ENCODE measurements at regions not wholly inside any gene's neighbourhood (a gene's known extent, or its start where the extent isn't known, plus 50 kb on each side); places are given as distances from the start of the nearest gene placed in this dataset.

DNA sequence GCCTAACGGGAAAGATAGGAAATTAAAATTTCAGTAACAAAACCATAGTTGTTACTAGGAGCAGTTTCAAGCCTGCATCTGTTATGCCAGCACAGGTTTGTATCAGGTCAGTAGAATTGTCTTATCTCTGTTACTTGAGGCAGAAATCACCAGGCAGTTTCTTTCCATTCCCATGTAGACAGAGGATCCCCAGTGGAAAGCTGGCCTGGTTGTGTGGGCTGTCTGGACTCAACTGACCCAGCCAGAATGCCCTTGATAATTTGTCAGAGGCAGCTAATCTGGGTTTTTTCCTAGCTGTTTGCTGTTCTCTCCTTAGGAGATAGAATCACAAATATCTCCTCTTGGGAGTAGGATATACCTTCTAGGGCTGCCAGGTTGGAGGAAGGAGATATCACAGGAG is 1044.7 kb downstream of the IGSF11 start:
- H3K27ac ChIP-seq: no peak overlapping the region
- no peaks in the 10 kb centered on the region for H3K36me3 ChIP-seq (replicated peaks in 1 of 2)
- H3K4me3 ChIP-seq: no peak overlapping the region
- DNase-seq: peak in 5 of 7 donors; percentile 24 to 63 (median 28)
- H3K4me1 ChIP-seq (replicated peaks in 1 of 2): peaks cover 0 to 21% of the 10 kb centered on the region in 2 donors
- H3K27me3 ChIP-seq: no peaks in the 10 kb centered on the region
- no peaks in the 10 kb centered on the region for H3K9me3 ChIP-seq (replicated peaks in 1 of 3)
- WGBS, 4 donors: 65 to 88% (median 78%) methylated on average over 1 of the region's 1 CpG
- intact Hi-C loops (cut with DNase I): loop anchor here in 1 of 2 donors (10.0 kb wide), 1 partner anchor 1215 kb away; no protein-coding TSS in a partner anchor
- TF ChIP-seq, protein P1, sequence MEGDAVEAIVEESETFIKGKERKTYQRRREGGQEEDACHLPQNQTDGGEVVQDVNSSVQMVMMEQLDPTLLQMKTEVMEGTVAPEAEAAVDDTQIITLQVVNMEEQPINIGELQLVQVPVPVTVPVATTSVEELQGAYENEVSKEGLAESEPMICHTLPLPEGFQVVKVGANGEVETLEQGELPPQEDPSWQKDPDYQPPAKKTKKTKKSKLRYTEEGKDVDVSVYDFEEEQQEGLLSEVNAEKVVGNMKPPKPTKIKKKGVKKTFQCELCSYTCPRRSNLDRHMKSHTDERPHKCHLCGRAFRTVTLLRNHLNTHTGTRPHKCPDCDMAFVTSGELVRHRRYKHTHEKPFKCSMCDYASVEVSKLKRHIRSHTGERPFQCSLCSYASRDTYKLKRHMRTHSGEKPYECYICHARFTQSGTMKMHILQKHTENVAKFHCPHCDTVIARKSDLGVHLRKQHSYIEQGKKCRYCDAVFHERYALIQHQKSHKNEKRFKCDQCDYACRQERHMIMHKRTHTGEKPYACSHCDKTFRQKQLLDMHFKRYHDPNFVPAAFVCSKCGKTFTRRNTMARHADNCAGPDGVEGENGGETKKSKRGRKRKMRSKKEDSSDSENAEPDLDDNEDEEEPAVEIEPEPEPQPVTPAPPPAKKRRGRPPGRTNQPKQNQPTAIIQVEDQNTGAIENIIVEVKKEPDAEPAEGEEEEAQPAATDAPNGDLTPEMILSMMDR (IDR thresholded peaks at IDR 0.05): no peak
- no peak for TF ChIP-seq POLR2A (IDR thresholded peaks at IDR 0.05)

GRCh38 chr3:117990627-117991026 is 1044.0 kb downstream of the IGSF11 start:
- 82 to 96% (median 92%) methylated on average over 1 of the region's 1 CpG for WGBS, 4 donors
- no peak overlapping the region for H3K27ac ChIP-seq
- H3K27me3 ChIP-seq: no peaks in the 10 kb centered on the region
- TF ChIP-seq, protein P1 (IDR thresholded peaks at IDR 0.05): no peak
- TF ChIP-seq POLR2A (IDR thresholded peaks at IDR 0.05): no peak
- H3K4me3 ChIP-seq: no peak overlapping the region
- intact Hi-C loops (cut with DNase I): loop anchor here in 1 of 2 donors (10.0 kb wide), 1 partner anchor 1216 kb away; no protein-coding TSS in a partner anchor
- H3K36me3 ChIP-seq (replicated peaks in 1 of 2): no peaks in the 10 kb centered on the region
- H3K9me3 ChIP-seq (replicated peaks in 1 of 3): no peaks in the 10 kb centered on the region
- no peak for DNase-seq
- H3K4me1 ChIP-seq (replicated peaks in 1 of 2): peaks cover 0 to 27% of the 10 kb centered on the region in 2 donors

GRCh38 chr3:117995842-117996437 is 1038.7 kb downstream of the IGSF11 start:
- no peak overlapping the region for H3K27ac ChIP-seq
- intact Hi-C loops (cut with DNase I): loop anchor here in 1 of 2 donors (10.0 kb wide), 1 partner anchor 1221 kb away; no protein-coding TSS in a partner anchor
- no peaks in the 10 kb centered on the region for H3K36me3 ChIP-seq (replicated peaks in 1 of 2)
- H3K4me1 ChIP-seq (replicated peaks in 1 of 2): peaks cover 0 to 19% of the 10 kb centered on the region in 2 donors
- no peak for DNase-seq
- no peaks in the 10 kb centered on the region for H3K9me3 ChIP-seq (replicated peaks in 1 of 3)
- H3K4me3 ChIP-seq: peak overlapping the region in 1 of 4 donors; percentile 76
- 8 to 15% (median 10%) methylated on average over 9 of the region's 9 CpGs for WGBS, 4 donors
- TF ChIP-seq, protein P1 (IDR thresholded peaks at IDR 0.05): no peak
- no peak for TF ChIP-seq POLR2A (IDR thresholded peaks at IDR 0.05)
- no peaks in the 10 kb centered on the region for H3K27me3 ChIP-seq

DNA sequence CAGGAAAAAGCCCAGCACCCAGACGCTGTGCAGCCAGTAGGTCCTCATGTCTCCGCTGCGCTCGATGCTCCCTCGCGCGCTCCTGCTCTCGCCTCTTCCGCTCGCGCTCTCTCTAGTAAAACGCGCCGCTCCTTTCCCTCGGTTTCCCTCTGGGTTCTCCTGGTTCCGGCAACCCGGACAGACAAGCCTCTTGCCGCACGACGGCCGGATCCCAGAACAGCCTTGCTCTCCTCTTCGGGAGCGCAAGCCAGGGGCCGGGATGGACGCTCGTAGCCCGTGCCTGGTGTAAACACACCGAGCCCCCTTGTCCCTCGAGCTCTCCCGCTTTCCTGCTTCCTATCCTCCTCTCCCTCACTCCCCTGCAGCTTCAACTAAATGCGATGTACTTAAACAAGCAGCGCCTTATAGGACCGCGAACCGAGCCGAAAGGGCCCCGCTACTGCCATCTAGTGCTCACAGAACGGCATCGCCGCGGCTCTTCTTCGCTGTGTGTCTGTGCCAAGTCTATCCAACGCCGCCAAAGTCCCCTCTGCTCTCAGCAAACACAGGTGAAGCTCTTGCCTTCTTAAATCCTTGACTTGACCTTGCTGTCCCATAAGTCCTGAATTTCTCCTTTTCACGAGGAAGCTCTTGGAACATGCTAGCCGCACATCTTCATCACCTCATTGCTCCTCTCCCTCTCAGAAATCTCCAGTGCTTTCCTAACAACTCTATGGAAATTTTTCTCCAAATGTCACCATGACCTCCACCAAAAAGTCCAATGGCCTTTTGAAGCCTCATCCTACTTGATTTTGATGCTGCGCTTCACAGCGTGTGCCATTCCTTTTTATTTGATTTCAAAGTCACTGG is 1037.2 kb downstream of the IGSF11 start:
- no peaks in the 10 kb centered on the region for H3K36me3 ChIP-seq (replicated peaks in 1 of 2)
- 2 to 5% (median 3%) methylated on average over 18 to 48 of the region's 48 CpGs for WGBS, 4 donors
- no peaks in the 10 kb centered on the region for H3K27me3 ChIP-seq
- H3K4me3 ChIP-seq: peak overlapping the region; percentile 13 to 76 (median 46)
- DNase-seq: peak; percentile 76 to 95 (median 84)
- peaks cover 0 to 18% of the 10 kb centered on the region in 2 donors for H3K4me1 ChIP-seq (replicated peaks in 1 of 2)
- H3K9me3 ChIP-seq (replicated peaks in 1 of 3): no peaks in the 10 kb centered on the region
- peak overlapping the region in 2 of 5 donors; percentile 59 to 68 for H3K27ac ChIP-seq
- intact Hi-C loops (cut with DNase I): loop anchor here in 1 of 2 donors (10.0 kb wide), 1 partner anchor 1223 kb away; no protein-coding TSS in a partner anchor
- peak in 1 of 2 donors; percentile 51 for TF ChIP-seq POLR2A (IDR thresholded peaks at IDR 0.05)
- TF ChIP-seq, protein P1 (IDR thresholded peaks at IDR 0.05): peak; percentile 75 to 88 (median 80)

Measured in adrenal gland (tissue), 9 donors.